ENCODE measurements at regions not wholly inside any gene's neighbourhood (a gene's known extent, or its start where the extent isn't known, plus 50 kb on each side); places are given as distances from the start of the nearest gene placed in this dataset.

DNA sequence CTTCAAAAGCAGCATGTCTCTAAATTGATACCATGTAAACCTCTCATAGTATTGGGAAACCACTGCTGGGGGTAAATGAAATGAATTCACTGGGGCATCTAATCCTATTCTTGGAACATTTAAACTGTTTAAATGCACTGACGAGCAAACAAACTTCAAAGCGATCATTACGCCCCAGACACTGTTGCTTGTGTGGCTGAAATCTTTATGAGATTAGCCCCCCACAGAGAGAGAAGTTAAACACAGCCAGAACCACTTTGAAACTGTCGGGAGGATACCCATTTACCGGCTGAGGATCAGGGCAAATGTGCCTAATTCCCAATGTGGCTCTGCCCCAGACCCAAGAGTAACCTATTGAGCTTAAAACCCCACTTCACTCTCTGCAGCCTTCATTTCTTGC lies 308.4 kb upstream of the CDIN1 start:
- H3K4me1 ChIP-seq: no peaks in the 10 kb centered on the region
- H3K36me3 ChIP-seq: no peaks in the 10 kb centered on the region
- WGBS, 2 donors (ENCODE audit: low coverage in 1 of 2): 70 to 78% methylated on average over 5 of the region's 5 CpGs
- no peak for ATAC-seq
- no peak overlapping the region for H3K4me3 ChIP-seq
- TF ChIP-seq POLR2AphosphoS5 (IDR thresholded peaks at IDR 0.05) (no peak), POLR2A (IDR thresholded peaks at IDR 0.05) (no peak)
- H3K27me3 ChIP-seq: no peaks in the 10 kb centered on the region
- no peaks in the 10 kb centered on the region for H3K9me3 ChIP-seq
- no peak overlapping the region for H3K27ac ChIP-seq

DNA sequence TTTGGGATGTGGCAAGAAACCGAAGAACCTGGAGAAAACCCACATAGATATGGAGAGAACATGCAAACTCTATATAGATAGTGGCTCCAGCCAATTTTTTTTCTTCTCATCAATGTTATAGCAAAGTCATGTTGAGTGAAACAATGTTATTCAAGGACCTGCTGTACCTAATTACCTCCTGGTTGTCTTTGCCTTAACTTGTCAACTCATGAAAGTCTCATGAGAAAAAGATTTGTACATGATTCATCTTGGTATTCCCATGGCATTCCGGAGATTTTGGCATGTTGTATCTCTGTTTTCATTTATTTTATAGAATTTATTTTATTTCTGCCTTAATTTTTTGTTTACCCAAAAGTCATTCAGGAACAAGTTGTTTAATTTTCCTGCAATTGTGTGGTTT lies 303.8 kb upstream of the CDIN1 start:
- no peaks in the 10 kb centered on the region for H3K36me3 ChIP-seq
- WGBS, 2 donors (ENCODE audit: low coverage in 1 of 2): 83 to 100% methylated on average over 2 of the region's 2 CpGs

GRCh38 chr15:36278219-36278618 lies 301.2 kb upstream of the CDIN1 start:
- Histone ChIP-seq H3K4me3 (no peak overlapping the region), H3K27me3 (no peaks in the 10 kb centered on the region), H3K36me3 (no peaks in the 10 kb centered on the region), H3K27ac (no peak overlapping the region), H3K9me3 (peaks cover 0 to 13% (median 0%) of the 10 kb centered on the region in 3 donors), H3K4me1 (no peaks in the 10 kb centered on the region)
- no peak for ATAC-seq
- TF ChIP-seq POLR2A (IDR thresholded peaks at IDR 0.05) (no peak), POLR2AphosphoS5 (IDR thresholded peaks at IDR 0.05) (no peak), CTCF (IDR thresholded peaks at IDR 0.05) (no peak), EP300 (IDR thresholded peaks at IDR 0.05) (no peak)
- 100% methylated on average over 1 of the region's 1 CpG; no CpG with 5 or more reads in 1 of the 2 donors for WGBS, 2 donors (ENCODE audit: low coverage in 1 of 2)

More for the DNA sequence above, 303.8 kb upstream of the CDIN1 start:
- Histone ChIP-seq H3K27me3 (no peaks in the 10 kb centered on the region), H3K4me3 (no peak overlapping the region), H3K27ac (no peak overlapping the region), H3K4me1 (no peaks in the 10 kb centered on the region), H3K9me3 (peaks cover 0 to 13% (median 0%) of the 10 kb centered on the region in 3 donors)
- TF ChIP-seq POLR2AphosphoS5 (IDR thresholded peaks at IDR 0.05): no peak
- no peak for TF ChIP-seq CTCF (IDR thresholded peaks at IDR 0.05)
- TF ChIP-seq EP300 (IDR thresholded peaks at IDR 0.05): no peak
- no peak for TF ChIP-seq POLR2A (IDR thresholded peaks at IDR 0.05)
- no peak for ATAC-seq

- Histone ChIP-seq H3K9me3 (peaks cover 0 to 13% (median 0%) of the 10 kb centered on the region in 3 donors), H3K27me3 (no peaks in the 10 kb centered on the region), H3K27ac (no peak overlapping the region), H3K4me3 (no peak overlapping the region), H3K36me3 (no peaks in the 10 kb centered on the region), H3K4me1 (no peaks in the 10 kb centered on the region)
- ATAC-seq: no peak
- 83% methylated on average over 1 of the region's 1 CpG; no CpG with 5 or more reads in 1 of the 2 donors for WGBS, 2 donors (ENCODE audit: low coverage in 1 of 2)
- TF ChIP-seq CTCF (IDR thresholded peaks at IDR 0.05) (no peak), EP300 (IDR thresholded peaks at IDR 0.05) (no peak), POLR2A (IDR thresholded peaks at IDR 0.05) (no peak), POLR2AphosphoS5 (IDR thresholded peaks at IDR 0.05) (no peak)
These were observed 296.6 kb upstream of the CDIN1 start for GRCh38 chr15:36282821-36283220.

DNA sequence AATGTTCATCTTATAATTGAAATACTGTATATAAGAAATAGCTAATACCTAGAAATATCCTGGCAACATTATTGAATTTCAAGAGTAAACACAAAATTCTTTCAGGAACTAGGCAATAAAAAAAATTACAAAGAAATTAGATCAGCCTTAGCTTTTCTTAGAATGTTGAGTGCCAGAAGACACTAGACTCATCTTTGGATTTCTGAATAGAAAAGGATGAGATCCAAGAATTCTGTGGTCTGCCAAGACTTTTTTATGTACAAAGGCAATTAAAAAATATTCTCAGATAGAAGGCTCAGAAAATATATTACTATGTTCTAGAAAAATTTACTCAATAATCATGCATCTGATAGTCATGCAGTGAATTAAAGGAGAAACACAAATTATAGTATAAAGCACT lies 294.5 kb upstream of the CDIN1 start:
- H3K36me3 ChIP-seq: no peaks in the 10 kb centered on the region
- H3K4me3 ChIP-seq: no peak overlapping the region
- no peak for ATAC-seq
- H3K9me3 ChIP-seq: no peaks in the 10 kb centered on the region
- TF ChIP-seq POLR2A (IDR thresholded peaks at IDR 0.05): no peak
- no peak for TF ChIP-seq EP300 (IDR thresholded peaks at IDR 0.05)
- TF ChIP-seq CTCF (IDR thresholded peaks at IDR 0.05): no peak
- no peak for TF ChIP-seq POLR2AphosphoS5 (IDR thresholded peaks at IDR 0.05)
- no peaks in the 10 kb centered on the region for H3K27me3 ChIP-seq
- H3K27ac ChIP-seq: no peak overlapping the region
- no peaks in the 10 kb centered on the region for H3K4me1 ChIP-seq

Data from gastroesophageal sphincter (tissue), 4 donors.